Thyroid gland (tissue), 4 donors: ENCODE measurements at regions not wholly inside any gene's neighbourhood (a gene's known extent, or its start where the extent isn't known, plus 50 kb on each side); places are given as distances from the start of the nearest gene placed in this dataset.

Source experiments
- CTCF ChIP-seq, 6 experiments: fragments of 200-600 bp in 3 of 6; fragments of 450-650 bp in 3 of 6; sonication (generic) in 3 of 6; IDR thresholded peaks; one replicate each; pipeline ENCODE4 v1.5.1; 2016 to 2019; ENCODE audit warnings: antibody characterized with exemption in 6 of 6, mild to moderate bottlenecking in 2 of 6, inconsistent platforms in 1 of 6, moderate library complexity in 1 of 6
- POLR2A ChIP-seq, 2 donors: fragments of 450-650 bp; IDR thresholded peaks; one replicate each; pipeline ENCODE4 v1.6.1; 2017; ENCODE audit warnings: antibody characterized with exemption in 2 of 2, mild to moderate bottlenecking in 2 of 2, moderate library complexity in 1 of 2

- TF ChIP-seq CTCF (IDR thresholded peaks at IDR 0.05): no peak
- TF ChIP-seq POLR2A (IDR thresholded peaks at IDR 0.05): no peak
These were observed 154.1 kb upstream of the SOX9 start for GRCh38 chr17:71966459-71967313.
